ENCODE measurements at regions not wholly inside any gene's neighbourhood (a gene's known extent, or its start where the extent isn't known, plus 50 kb on each side); places are given as distances from the start of the nearest gene placed in this dataset.

DNA sequence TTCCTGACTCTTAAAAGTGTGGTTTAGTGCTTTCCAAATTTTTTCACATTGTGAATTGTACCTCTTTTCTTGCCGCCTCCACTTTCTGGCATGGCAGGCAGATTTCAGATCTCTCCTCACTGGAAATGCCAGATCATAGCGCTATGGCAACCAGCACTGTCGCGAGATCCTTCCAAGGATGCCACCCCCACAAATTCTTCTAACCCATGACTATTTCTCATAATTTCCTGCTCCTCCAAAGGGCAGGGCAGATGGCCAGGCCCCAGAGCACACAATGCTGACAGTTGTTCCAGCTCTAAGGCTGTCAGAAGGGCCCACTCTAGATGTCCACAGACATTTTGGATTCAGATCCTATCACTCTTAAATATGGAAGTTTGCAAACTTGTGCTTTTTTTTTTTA lies 446.2 kb upstream of the RIOK2 start:
- H3K4me3 Mint-ChIP-seq: no peak overlapping the region
- peaks cover 27% of the 10 kb centered on the region for H3K4me1 Mint-ChIP-seq
- TF ChIP-seq, protein P1, sequence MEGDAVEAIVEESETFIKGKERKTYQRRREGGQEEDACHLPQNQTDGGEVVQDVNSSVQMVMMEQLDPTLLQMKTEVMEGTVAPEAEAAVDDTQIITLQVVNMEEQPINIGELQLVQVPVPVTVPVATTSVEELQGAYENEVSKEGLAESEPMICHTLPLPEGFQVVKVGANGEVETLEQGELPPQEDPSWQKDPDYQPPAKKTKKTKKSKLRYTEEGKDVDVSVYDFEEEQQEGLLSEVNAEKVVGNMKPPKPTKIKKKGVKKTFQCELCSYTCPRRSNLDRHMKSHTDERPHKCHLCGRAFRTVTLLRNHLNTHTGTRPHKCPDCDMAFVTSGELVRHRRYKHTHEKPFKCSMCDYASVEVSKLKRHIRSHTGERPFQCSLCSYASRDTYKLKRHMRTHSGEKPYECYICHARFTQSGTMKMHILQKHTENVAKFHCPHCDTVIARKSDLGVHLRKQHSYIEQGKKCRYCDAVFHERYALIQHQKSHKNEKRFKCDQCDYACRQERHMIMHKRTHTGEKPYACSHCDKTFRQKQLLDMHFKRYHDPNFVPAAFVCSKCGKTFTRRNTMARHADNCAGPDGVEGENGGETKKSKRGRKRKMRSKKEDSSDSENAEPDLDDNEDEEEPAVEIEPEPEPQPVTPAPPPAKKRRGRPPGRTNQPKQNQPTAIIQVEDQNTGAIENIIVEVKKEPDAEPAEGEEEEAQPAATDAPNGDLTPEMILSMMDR (IDR thresholded peaks at IDR 0.05; ENCODE audit: unreplicated experiment in 3 of 3): no peak

DNA sequence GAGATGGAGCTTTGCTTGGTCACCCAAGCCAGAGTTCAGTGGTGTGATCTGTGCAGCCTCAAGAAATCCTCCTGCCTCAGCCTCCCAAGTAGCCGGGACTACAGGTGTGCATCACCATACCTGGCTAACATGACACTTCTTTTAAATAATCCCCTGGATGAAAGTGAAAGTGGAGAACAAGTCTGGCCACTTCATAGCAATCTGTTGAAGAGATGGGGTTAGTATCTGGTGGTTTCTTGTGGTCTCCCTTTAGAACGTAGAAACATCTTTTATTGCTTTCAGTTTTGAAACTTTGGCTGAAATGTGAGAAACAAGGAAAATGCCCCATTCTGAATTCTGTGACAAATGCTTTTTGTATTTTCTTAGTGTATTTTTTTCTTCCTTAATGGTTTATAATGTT lies 452.5 kb upstream of the RIOK2 start:
- no peaks in the 10 kb centered on the region for H3K27me3 Mint-ChIP-seq (ENCODE audit: low read depth)
- H3K4me3 Mint-ChIP-seq: no peak overlapping the region
- H3K36me3 Mint-ChIP-seq (ENCODE audit: low read depth): no peaks in the 10 kb centered on the region
- TF ChIP-seq, protein P1 (IDR thresholded peaks at IDR 0.05; ENCODE audit: unreplicated experiment in 3 of 3): no peak
- no peak overlapping the region for H3K27ac Mint-ChIP-seq
- no peaks in the 10 kb centered on the region for H3K4me1 Mint-ChIP-seq
- peaks cover 7% of the 10 kb centered on the region for H3K9me3 Mint-ChIP-seq

More for the DNA sequence above, 446.2 kb upstream of the RIOK2 start:
- H3K27ac Mint-ChIP-seq: peak overlapping the region in 2 of 3 experiments; percentile 30 to 71
- H3K27me3 Mint-ChIP-seq (ENCODE audit: low read depth): no peaks in the 10 kb centered on the region
- H3K36me3 Mint-ChIP-seq (ENCODE audit: low read depth): no peaks in the 10 kb centered on the region
- peaks cover 7% of the 10 kb centered on the region for H3K9me3 Mint-ChIP-seq

DNA sequence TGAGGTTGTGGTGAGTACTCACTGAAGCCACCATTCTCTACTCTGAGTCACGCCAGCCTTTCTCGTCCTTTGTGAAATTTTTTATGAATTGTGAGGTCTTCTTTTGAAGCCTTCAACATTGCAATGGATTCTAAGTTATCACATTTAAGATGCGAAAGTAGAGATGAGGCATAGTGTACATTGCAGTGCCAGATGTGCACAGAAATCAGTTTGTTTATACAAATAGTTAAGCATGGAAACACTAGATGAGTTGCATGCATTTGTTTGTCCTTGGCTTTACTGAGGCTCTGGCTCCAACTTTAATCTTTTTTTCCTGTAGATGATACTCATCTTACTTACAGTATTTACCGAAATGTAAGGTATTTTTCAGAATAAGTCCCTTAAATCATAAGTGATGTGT lies 453.7 kb upstream of the RIOK2 start:
- TF ChIP-seq, protein P1 (IDR thresholded peaks at IDR 0.05; ENCODE audit: unreplicated experiment in 3 of 3): no peak
- H3K27me3 Mint-ChIP-seq (ENCODE audit: low read depth): no peaks in the 10 kb centered on the region
- no peaks in the 10 kb centered on the region for H3K36me3 Mint-ChIP-seq (ENCODE audit: low read depth)
- H3K4me3 Mint-ChIP-seq: no peak overlapping the region
- no peaks in the 10 kb centered on the region for H3K4me1 Mint-ChIP-seq
- H3K9me3 Mint-ChIP-seq: peaks cover 4% of the 10 kb centered on the region
- H3K27ac Mint-ChIP-seq: no peak overlapping the region

DNA sequence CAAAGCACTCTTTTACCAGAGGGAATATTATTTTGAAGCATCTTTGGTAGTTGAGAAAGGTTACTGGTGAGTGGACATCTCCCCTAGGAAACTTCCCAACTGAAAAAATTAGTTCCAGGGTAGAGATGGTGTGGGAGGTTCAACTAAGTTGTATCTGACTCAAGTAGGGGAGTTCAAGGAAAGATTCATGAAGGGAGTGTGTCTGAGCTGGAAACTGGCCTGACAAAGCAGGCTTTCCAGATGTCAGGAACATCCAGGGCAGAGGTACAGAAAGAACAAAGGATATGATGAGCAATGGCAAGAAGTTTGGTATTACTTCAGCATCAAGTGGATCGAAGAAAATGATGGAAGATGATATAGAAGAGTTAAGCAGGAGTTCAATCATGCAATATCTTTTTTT lies 458.0 kb upstream of the RIOK2 start:
- H3K27ac Mint-ChIP-seq: no peak overlapping the region
- peaks cover 4% of the 10 kb centered on the region for H3K9me3 Mint-ChIP-seq
- TF ChIP-seq, protein P1 (IDR thresholded peaks at IDR 0.05; ENCODE audit: unreplicated experiment in 3 of 3): no peak
- H3K4me1 Mint-ChIP-seq: no peaks in the 10 kb centered on the region
- no peak overlapping the region for H3K4me3 Mint-ChIP-seq
- H3K36me3 Mint-ChIP-seq (ENCODE audit: low read depth): no peaks in the 10 kb centered on the region
- no peaks in the 10 kb centered on the region for H3K27me3 Mint-ChIP-seq (ENCODE audit: low read depth)

DNA sequence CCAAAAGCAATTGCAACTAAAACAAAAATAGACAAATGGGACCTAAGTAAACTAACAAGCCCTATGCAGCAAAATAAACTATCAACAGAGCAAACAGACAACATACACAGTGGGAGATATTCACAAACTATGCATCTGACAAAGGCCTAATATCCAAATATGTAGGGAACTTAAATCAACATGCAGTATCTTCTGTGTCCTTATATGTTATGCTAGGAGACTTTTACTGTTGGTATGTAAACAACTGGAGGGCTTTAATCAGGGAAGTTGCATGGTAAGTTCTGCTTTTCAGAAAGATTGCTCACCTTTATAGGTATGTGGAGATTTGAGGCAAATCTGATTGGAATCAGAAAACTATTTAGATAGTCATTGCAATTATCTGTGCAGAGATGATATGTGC lies 461.2 kb upstream of the RIOK2 start:
- no peaks in the 10 kb centered on the region for H3K27me3 Mint-ChIP-seq (ENCODE audit: low read depth)
- H3K4me3 Mint-ChIP-seq: no peak overlapping the region
- H3K9me3 Mint-ChIP-seq: peaks cover 7% of the 10 kb centered on the region
- H3K27ac Mint-ChIP-seq: no peak overlapping the region
- H3K36me3 Mint-ChIP-seq (ENCODE audit: low read depth): no peaks in the 10 kb centered on the region
- TF ChIP-seq, protein P1 (IDR thresholded peaks at IDR 0.05; ENCODE audit: unreplicated experiment in 3 of 3): no peak
- no peaks in the 10 kb centered on the region for H3K4me1 Mint-ChIP-seq

DNA sequence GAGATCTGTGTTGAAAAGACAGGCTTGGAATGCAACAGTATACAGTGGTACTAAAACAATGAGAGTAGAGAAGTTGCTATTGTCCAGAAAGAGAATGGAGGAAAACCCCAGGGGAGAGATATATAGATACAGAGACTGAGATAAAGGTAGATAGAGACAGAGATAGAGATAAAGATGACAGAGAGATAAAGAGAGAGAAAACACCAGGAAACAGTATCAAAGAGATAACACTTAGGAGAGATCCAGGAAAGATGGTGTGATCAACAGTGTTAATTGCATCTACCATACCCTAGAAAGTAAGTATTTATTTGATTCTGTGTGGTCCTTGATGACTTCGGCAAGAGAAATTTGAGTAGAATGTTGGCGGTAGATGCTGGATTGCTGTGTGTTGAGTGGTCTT lies 461.8 kb upstream of the RIOK2 start:
- Mint-ChIP-seq H3K27me3 (ENCODE audit: low read depth) (no peaks in the 10 kb centered on the region), H3K36me3 (ENCODE audit: low read depth) (no peaks in the 10 kb centered on the region), H3K9me3 (peaks cover 7% of the 10 kb centered on the region), H3K27ac (no peak overlapping the region), H3K4me3 (no peak overlapping the region), H3K4me1 (no peaks in the 10 kb centered on the region)
- TF ChIP-seq, protein P1 (IDR thresholded peaks at IDR 0.05; ENCODE audit: unreplicated experiment in 3 of 3): no peak
